ENCODE measurements at regions not wholly inside any gene's neighbourhood (a gene's known extent, or its start where the extent isn't known, plus 50 kb on each side); places are given as distances from the start of the nearest gene placed in this dataset.

DNA sequence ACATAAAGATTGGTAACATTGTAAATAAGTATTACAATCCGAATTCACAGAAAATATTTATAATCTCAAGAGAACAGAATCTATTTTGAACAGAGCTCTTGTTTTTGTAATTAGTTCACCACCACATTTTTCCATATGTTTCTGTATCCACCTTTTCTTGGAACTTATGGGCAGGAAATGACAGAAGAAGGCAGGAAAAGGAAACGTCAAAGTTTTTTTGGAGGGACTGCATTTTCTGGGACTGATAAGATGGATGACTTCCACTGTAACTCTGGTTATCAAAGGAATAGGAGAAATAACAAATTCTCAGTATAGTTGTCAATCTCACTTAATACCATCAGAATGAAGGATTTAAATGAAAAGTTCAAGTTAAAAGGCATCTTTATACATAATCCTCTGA, 75.1 kb upstream of the SMNDC1 start:
- Mint-ChIP-seq H3K9me3 (no peaks in the 10 kb centered on the region), H3K27me3 (ENCODE audit: insufficient read depth, low read depth, poor library complexity) (peaks cover 8% of the 10 kb centered on the region), H3K36me3 (ENCODE audit: low read depth) (no peaks in the 10 kb centered on the region), H3K27ac (no peak overlapping the region), H3K4me3 (no peak overlapping the region), H3K4me1 (peaks cover 4% of the 10 kb centered on the region; the same call in 2 of the 3 replicates)
- Histone ChIP-seq H3K4me2 (no peak overlapping the region), H2AFZ (no peak overlapping the region), H3K27ac (ENCODE audit: low read depth) (no peak overlapping the region), H3K4me3 (no peak overlapping the region), H3K27me3 (ENCODE audit: insufficient read depth) (no peaks in the 10 kb centered on the region), H3F3A (replicated peaks; ENCODE audit: low read depth) (no peaks in the 10 kb centered on the region), H3K4me1 (ENCODE audit: insufficient read depth) (no peaks in the 10 kb centered on the region), H3K36me3 (ENCODE audit: insufficient read depth) (no peaks in the 10 kb centered on the region), H3K9me2 (ENCODE audit: insufficient read depth) (no peaks in the 10 kb centered on the region), H4K20me1 (replicated peaks; ENCODE audit: insufficient read depth) (no peaks in the 10 kb centered on the region), H3K79me2 (replicated peaks; ENCODE audit: insufficient read depth) (no peaks in the 10 kb centered on the region)
- ATAC-seq = no peak
- DNase-seq (ENCODE audit: low spot score) = no peak
- TF ChIP-seq POLR2AphosphoS5 (IDR thresholded peaks at IDR 0.05; ENCODE audit: low read depth) (no peak), STAT1 (IDR thresholded peaks at IDR 0.05; ENCODE audit: unreplicated experiment) (no peak), EZH2 (IDR thresholded peaks at IDR 0.05; ENCODE audit: low read depth, unreplicated experiment) (no peak), ZNF331 (CRISPR knock-in tag; IDR thresholded peaks at IDR 0.05; ENCODE audit: low read depth) (no peak), NANOG (IDR thresholded peaks at IDR 0.05; ENCODE audit: borderline replicate concordance) (no peak), ZNF114 (CRISPR knock-in tag; IDR thresholded peaks at IDR 0.05) (no peak), CTCF (conservative IDR thresholded peaks at IDR 0.05; ENCODE audit: low read depth in 2 of 2) (no peak), EZH2phosphoT487 (IDR thresholded peaks at IDR 0.05; ENCODE audit: unreplicated experiment) (no peak), CREB1 (CRISPR knock-in tag; IDR thresholded peaks at IDR 0.05; ENCODE audit: low read depth) (no peak), REST (IDR thresholded peaks at IDR 0.05; ENCODE audit: unreplicated experiment) (no peak), ETS1 (IDR thresholded peaks at IDR 0.05) (no peak), JUNB (IDR thresholded peaks at IDR 0.05; ENCODE audit: unreplicated experiment) (no peak)
- TF ChIP-seq, protein P1, sequence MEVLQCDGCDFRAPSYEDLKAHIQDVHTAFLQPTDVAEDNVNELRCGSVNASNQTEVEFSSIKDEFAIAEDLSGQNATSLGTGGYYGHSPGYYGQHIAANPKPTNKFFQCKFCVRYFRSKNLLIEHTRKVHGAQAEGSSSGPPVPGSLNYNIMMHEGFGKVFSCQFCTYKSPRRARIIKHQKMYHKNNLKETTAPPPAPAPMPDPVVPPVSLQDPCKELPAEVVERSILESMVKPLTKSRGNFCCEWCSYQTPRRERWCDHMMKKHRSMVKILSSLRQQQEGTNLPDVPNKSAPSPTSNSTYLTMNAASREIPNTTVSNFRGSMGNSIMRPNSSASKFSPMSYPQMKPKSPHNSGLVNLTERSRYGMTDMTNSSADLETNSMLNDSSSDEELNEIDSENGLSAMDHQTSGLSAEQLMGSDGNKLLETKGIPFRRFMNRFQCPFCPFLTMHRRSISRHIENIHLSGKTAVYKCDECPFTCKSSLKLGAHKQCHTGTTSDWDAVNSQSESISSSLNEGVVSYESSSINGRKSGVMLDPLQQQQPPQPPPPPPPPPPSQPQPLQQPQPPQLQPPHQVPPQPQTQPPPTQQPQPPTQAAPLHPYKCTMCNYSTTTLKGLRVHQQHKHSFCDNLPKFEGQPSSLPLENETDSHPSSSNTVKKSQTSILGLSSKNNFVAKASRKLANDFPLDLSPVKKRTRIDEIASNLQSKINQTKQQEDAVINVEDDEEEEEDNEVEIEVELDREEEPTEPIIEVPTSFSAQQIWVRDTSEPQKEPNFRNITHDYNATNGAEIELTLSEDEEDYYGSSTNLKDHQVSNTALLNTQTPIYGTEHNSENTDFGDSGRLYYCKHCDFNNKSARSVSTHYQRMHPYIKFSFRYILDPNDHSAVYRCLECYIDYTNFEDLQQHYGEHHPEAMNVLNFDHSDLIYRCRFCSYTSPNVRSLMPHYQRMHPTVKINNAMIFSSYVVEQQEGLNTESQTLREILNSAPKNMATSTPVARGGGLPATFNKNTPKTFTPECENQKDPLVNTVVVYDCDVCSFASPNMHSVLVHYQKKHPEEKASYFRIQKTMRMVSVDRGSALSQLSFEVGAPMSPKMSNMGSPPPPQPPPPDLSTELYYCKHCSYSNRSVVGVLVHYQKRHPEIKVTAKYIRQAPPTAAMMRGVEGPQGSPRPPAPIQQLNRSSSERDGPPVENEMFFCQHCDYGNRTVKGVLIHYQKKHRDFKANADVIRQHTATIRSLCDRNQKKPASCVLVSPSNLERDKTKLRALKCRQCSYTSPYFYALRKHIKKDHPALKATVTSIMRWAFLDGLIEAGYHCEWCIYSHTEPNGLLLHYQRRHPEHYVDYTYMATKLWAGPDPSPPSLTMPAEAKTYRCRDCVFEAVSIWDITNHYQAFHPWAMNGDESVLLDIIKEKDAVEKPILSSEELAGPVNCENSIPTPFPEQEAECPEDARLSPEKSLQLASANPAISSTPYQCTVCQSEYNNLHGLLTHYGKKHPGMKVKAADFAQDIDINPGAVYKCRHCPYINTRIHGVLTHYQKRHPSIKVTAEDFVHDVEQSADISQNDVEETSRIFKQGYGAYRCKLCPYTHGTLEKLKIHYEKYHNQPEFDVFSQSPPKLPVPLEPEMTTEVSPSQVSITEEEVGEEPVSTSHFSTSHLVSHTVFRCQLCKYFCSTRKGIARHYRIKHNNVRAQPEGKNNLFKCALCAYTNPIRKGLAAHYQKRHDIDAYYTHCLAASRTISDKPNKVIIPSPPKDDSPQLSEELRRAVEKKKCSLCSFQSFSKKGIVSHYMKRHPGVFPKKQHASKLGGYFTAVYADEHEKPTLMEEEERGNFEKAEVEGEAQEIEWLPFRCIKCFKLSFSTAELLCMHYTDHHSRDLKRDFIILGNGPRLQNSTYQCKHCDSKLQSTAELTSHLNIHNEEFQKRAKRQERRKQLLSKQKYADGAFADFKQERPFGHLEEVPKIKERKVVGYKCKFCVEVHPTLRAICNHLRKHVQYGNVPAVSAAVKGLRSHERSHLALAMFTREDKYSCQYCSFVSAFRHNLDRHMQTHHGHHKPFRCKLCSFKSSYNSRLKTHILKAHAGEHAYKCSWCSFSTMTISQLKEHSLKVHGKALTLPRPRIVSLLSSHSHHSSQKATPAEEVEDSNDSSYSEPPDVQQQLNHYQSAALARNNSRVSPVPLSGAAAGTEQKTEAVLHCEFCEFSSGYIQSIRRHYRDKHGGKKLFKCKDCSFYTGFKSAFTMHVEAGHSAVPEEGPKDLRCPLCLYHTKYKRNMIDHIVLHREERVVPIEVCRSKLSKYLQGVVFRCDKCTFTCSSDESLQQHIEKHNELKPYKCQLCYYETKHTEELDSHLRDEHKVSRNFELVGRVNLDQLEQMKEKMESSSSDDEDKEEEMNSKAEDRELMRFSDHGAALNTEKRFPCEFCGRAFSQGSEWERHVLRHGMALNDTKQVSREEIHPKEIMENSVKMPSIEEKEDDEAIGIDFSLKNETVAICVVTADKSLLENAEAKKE (CRISPR knock-in tag; IDR thresholded peaks at IDR 0.05) = no peak

Data from GM23338 (cell line).